ENCODE measurements at regions not wholly inside any gene's neighbourhood (a gene's known extent, or its start where the extent isn't known, plus 50 kb on each side); places are given as distances from the start of the nearest gene placed in this dataset.

DNA sequence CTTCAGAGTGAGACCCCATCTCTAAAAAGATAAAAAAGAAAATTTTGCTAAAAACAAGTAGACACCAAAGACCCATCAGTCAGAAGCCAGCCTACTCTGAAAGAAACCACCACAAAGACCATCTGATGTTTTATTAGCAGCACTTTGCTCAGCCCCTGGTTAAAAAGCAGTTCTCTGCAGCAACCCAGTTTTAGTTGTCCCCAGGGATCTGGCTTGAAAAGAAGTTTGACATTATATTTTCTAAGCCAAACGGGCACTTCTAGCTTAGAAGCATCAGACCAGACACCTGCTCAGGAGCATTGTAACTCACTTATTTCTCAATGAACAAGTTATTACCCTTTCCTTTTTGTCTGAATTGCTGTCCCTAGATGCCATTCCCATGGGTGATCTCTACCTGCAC, 164.2 kb upstream of the ETAA1 start (continued):
- TF ChIP-seq MYC (IDR thresholded peaks at IDR 0.05; ENCODE audit: insufficient read depth, insufficient read length, insufficient replicate concordance, low read length, severe bottlenecking) = no peak
- TF ChIP-seq MLLT1 (IDR thresholded peaks at IDR 0.05) = no peak
- no peak for TF ChIP-seq IKZF2 (IDR thresholded peaks at IDR 0.05)
- TF ChIP-seq SMARCA5 (IDR thresholded peaks at IDR 0.05) = no peak
- TF ChIP-seq CBFB (IDR thresholded peaks at IDR 0.05; ENCODE audit: low read depth) = no peak
- no peak for TF ChIP-seq CUX1 (IDR thresholded peaks at IDR 0.05; ENCODE audit: insufficient replicate concordance, low read depth, low read length)

GRCh38 chr2:67234440-67234839, 162.7 kb upstream of the ETAA1 start:
- ChIA-PET POLR2A (no interaction called here), SMC1A (ENCODE audit: uncharacterized antibody, unreplicated experiment) (no interaction called here), CTCF (interaction anchor here (1.3 kb wide), 1 partner anchor 14 kb away, joined by 3 read pairs; no protein-coding TSS in a partner anchor), RAD21 (ENCODE audit: unreplicated experiment) (no interaction called here)
- Histone ChIP-seq H3K4me1 (ENCODE audit: control insufficient read depth, insufficient read depth, low read length) (no peaks in the 10 kb centered on the region), H3K79me2 (ENCODE audit: control insufficient read depth, insufficient read depth, low read length) (no peaks in the 10 kb centered on the region), H3K36me3 (ENCODE audit: control insufficient read depth in 2 of 2, insufficient read depth in 2 of 2, low read length in 1 of 2) (no peaks in the 10 kb centered on the region), H3K9ac (ENCODE audit: control insufficient read depth, insufficient read depth, low read length) (no peak overlapping the region), H3K4me2 (ENCODE audit: control insufficient read depth, insufficient read depth) (no peak overlapping the region), H3K9me3 (replicated peaks; ENCODE audit: control insufficient read depth, insufficient read depth, low read length) (no peaks in the 10 kb centered on the region), H2AFZ (ENCODE audit: control insufficient read depth, low read depth, low read length) (no peak overlapping the region), H3K27me3 (replicated peaks in 1 of 2; ENCODE audit: control insufficient read depth in 2 of 2, insufficient read depth in 2 of 2, low read length in 1 of 2) (no peaks in the 10 kb centered on the region), H3K27ac (ENCODE audit: control insufficient read depth, insufficient read depth) (no peak overlapping the region), H3K4me3 (no peak overlapping the region), H4K20me1 (ENCODE audit: control insufficient read depth, insufficient read depth) (no peaks in the 10 kb centered on the region)
- in situ Hi-C loops (cut with MboI) (no loop called here), intact Hi-C loops (cut with micrococcal nuclease; ENCODE audit: unreplicated experiment) (loop anchor here (10.0 kb wide), 1 partner anchor 240 kb away; no protein-coding TSS in a partner anchor)
- no peak for DNase-seq (ENCODE audit: low read depth, low spot score)
- BruUV-seq (replicated peaks) = no TSS peak
- ATAC-seq = no peak
- 11% methylated on average over 3 of the region's 3 CpGs for WGBS (ENCODE audit: insufficient coverage, insufficient replicate concordance, low lambda C conversion rate, missing lambda C conversion rate)
- no peak for FAIRE-seq
- TF ChIP-seq IKZF1 (conservative IDR thresholded peaks at IDR 0.05) = no peak
- TF ChIP-seq GATAD2B (conservative IDR thresholded peaks at IDR 0.05; ENCODE audit: low read depth) = no peak
- no peak for TF ChIP-seq CHD2 (IDR thresholded peaks at IDR 0.05; ENCODE audit: borderline replicate concordance, low read depth, low read length)
- no peak for TF ChIP-seq PAX8 (IDR thresholded peaks at IDR 0.05)
- TF ChIP-seq RBBP5 (conservative IDR thresholded peaks at IDR 0.05) = no peak
- TF ChIP-seq TARDBP (IDR thresholded peaks at IDR 0.05; ENCODE audit: borderline replicate concordance) = no peak
- TF ChIP-seq MLLT1 (IDR thresholded peaks at IDR 0.05) = no peak
- no peak for TF ChIP-seq STAT3 (IDR thresholded peaks at IDR 0.05; ENCODE audit: low read depth, low read length)
- TF ChIP-seq ZSCAN29 (IDR thresholded peaks at IDR 0.05) = no peak
- TF ChIP-seq TAF1 (IDR thresholded peaks at IDR 0.05; ENCODE audit: borderline replicate concordance, low read depth, low read length) = no peak
- TF ChIP-seq PBX3 (IDR thresholded peaks at IDR 0.05; ENCODE audit: insufficient replicate concordance, low read depth, low read length) = no peak

All from GM12878 (cell line).